ENCODE measurements at regions not wholly inside any gene's neighbourhood (a gene's known extent, or its start where the extent isn't known, plus 50 kb on each side); places are given as distances from the start of the nearest gene placed in this dataset.
"Not testable (repeated sequence)": the region's sequence is repeated elsewhere in the genome, so short reads cannot be mapped to it uniquely, and the experiment has no call there.

DNA sequence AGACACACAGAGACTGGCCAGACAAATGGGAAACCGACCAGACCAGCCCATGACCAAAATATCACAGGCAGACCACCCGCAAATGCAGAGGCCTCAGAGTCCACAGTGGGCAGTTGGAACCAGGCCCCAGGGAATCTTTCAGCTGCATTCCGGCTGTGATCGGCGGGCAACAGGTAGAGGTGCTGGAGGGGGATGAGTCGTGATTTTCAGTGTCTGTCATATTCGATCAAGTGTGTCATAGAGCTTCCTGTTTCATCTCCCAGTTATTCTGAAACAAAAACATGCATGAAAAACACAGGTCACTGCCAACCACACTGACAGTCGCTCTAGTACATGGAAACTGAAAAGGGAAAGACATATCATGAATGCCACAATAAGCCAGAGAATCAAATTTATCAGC, 308.6 kb downstream of the BCL2L11 start:
- H3K4me3 ChIP-seq (ENCODE audit: low read length in 3 of 3); H3K9ac ChIP-seq (ENCODE audit: low read length in 3 of 3); H3K9me3 ChIP-seq (ENCODE audit: control insufficient read depth in 2 of 3, insufficient read depth in 1 of 3, low read length in 3 of 3); H3K27ac ChIP-seq (ENCODE audit: low read depth in 2 of 2, low read length in 2 of 2); H3K36me3 ChIP-seq (ENCODE audit: control insufficient read depth in 2 of 3, insufficient read depth in 3 of 3, low read length in 3 of 3); FAIRE-seq; H3K27me3 ChIP-seq (ENCODE audit: control insufficient read depth, insufficient read depth, low read length); H3K4me1 ChIP-seq (ENCODE audit: control insufficient read depth in 2 of 3, insufficient read depth in 2 of 3, low read depth in 1 of 3, low read length in 3 of 3); intact Hi-C loops (cut with DNase I): not testable (repeated sequence)
- peak in 1 of 5 donors; percentile 0 for DNase-seq

- H3K4me3 ChIP-seq (ENCODE audit: low read length in 3 of 3); H3K27ac ChIP-seq (ENCODE audit: low read depth in 2 of 2, low read length in 2 of 2); H3K4me1 ChIP-seq (ENCODE audit: control insufficient read depth in 2 of 3, insufficient read depth in 2 of 3, low read depth in 1 of 3, low read length in 3 of 3); H3K27me3 ChIP-seq (ENCODE audit: control insufficient read depth, insufficient read depth, low read length); DNase-seq; H3K9ac ChIP-seq (ENCODE audit: low read length in 3 of 3); intact Hi-C loops (cut with DNase I); H3K9me3 ChIP-seq (ENCODE audit: control insufficient read depth in 2 of 3, insufficient read depth in 1 of 3, low read length in 3 of 3); H3K36me3 ChIP-seq (ENCODE audit: control insufficient read depth in 2 of 3, insufficient read depth in 3 of 3, low read length in 3 of 3); FAIRE-seq: not testable (repeated sequence)
These were observed 310.3 kb downstream of the BCL2L11 start for GRCh38 chr2:111430817-111431661.

DNA sequence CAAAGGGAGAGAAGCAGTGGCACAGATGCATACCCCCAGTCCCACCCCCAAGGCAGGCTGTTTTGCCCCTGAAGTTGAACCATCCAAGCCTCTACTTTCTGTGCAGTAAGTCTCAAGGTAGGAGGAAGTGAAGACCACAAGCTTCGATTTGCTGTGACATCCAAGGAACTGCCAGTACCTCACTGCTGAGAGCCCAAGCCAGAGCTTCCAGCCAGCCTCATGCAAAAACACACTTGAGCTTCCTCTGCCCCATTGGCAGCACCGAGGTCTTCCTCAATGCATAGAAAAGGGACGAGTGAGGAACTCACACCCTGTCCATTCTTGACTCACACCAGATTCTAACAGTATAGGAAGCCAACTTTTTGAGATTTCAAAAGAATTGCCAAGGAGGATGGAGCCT, 311.7 kb downstream of the BCL2L11 start:
- H3K36me3 ChIP-seq (ENCODE audit: control insufficient read depth in 2 of 3, insufficient read depth in 3 of 3, low read length in 3 of 3); FAIRE-seq; H3K4me3 ChIP-seq (ENCODE audit: low read length in 3 of 3); H3K27me3 ChIP-seq (ENCODE audit: control insufficient read depth, insufficient read depth, low read length); H3K4me1 ChIP-seq (ENCODE audit: control insufficient read depth in 2 of 3, insufficient read depth in 2 of 3, low read depth in 1 of 3, low read length in 3 of 3); H3K9ac ChIP-seq (ENCODE audit: low read length in 3 of 3); H3K27ac ChIP-seq (ENCODE audit: low read depth in 2 of 2, low read length in 2 of 2); H3K9me3 ChIP-seq (ENCODE audit: control insufficient read depth in 2 of 3, insufficient read depth in 1 of 3, low read length in 3 of 3); DNase-seq; intact Hi-C loops (cut with DNase I): not testable (repeated sequence)

DNA sequence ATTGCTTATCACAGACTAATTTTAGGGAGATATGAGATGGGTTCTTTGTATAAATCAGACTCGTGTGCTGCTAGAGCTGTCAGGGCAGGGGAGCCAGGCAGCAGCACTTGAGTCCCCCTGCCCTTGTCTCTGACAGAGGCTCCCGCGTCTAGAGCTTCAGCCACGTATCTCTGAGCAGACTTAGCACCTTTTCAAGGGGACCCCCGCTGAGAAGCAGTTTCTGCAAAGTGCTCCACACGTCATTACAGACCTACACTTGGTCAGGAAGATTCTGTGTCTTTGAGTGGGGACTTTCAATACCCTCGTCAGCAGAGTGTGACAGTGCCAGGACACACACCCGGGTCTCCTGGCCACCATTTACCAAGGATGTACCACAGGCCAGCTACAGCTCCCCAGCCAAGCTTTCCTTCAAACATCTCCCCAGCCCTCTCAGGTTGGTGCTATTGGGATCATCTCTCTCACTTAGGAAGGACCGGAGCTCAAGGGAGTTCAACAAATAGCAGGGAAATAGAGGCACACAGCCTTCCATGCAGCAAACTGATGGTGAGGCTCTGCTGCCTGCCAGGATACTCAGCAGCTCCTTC, 312.3 kb downstream of the BCL2L11 start:
- intact Hi-C loops (cut with DNase I); H3K27ac ChIP-seq (ENCODE audit: low read depth in 2 of 2, low read length in 2 of 2); H3K4me1 ChIP-seq (ENCODE audit: control insufficient read depth in 2 of 3, insufficient read depth in 2 of 3, low read depth in 1 of 3, low read length in 3 of 3); H3K9ac ChIP-seq (ENCODE audit: low read length in 3 of 3); H3K36me3 ChIP-seq (ENCODE audit: control insufficient read depth in 2 of 3, insufficient read depth in 3 of 3, low read length in 3 of 3); H3K4me3 ChIP-seq (ENCODE audit: low read length in 3 of 3); FAIRE-seq; H3K9me3 ChIP-seq (ENCODE audit: control insufficient read depth in 2 of 3, insufficient read depth in 1 of 3, low read length in 3 of 3); DNase-seq; H3K27me3 ChIP-seq (ENCODE audit: control insufficient read depth, insufficient read depth, low read length): not testable (repeated sequence)

- intact Hi-C loops (cut with DNase I); H3K4me3 ChIP-seq (ENCODE audit: low read length in 3 of 3); FAIRE-seq; H3K27me3 ChIP-seq (ENCODE audit: control insufficient read depth, insufficient read depth, low read length); H3K9ac ChIP-seq (ENCODE audit: low read length in 3 of 3); H3K27ac ChIP-seq (ENCODE audit: low read depth in 2 of 2, low read length in 2 of 2); H3K36me3 ChIP-seq (ENCODE audit: control insufficient read depth in 2 of 3, insufficient read depth in 3 of 3, low read length in 3 of 3); H3K9me3 ChIP-seq (ENCODE audit: control insufficient read depth in 2 of 3, insufficient read depth in 1 of 3, low read length in 3 of 3); DNase-seq; H3K4me1 ChIP-seq (ENCODE audit: control insufficient read depth in 2 of 3, insufficient read depth in 2 of 3, low read depth in 1 of 3, low read length in 3 of 3): not testable (repeated sequence)
These were observed 313.3 kb downstream of the BCL2L11 start for GRCh38 chr2:111433892-111434607.

DNA sequence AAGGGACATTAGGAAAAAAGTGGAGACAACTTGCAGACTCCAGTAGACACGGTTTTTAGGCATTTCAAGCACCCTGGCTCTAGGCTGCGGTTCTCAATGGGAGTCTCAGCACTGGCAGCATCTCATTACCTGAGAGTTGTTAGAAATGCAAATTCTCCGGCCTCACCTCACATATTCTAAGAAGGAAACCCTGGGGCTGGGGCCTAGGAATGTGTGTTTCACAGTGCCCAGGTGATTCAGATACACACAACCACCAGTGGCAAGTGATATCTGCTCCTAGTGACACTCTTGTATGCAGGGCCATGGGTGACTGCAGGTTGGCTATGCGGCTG, 313.9 kb downstream of the BCL2L11 start:
- H3K9me3 ChIP-seq (ENCODE audit: control insufficient read depth in 2 of 3, insufficient read depth in 1 of 3, low read length in 3 of 3); H3K27ac ChIP-seq (ENCODE audit: low read depth in 2 of 2, low read length in 2 of 2); H3K9ac ChIP-seq (ENCODE audit: low read length in 3 of 3); DNase-seq; H3K27me3 ChIP-seq (ENCODE audit: control insufficient read depth, insufficient read depth, low read length); FAIRE-seq; H3K36me3 ChIP-seq (ENCODE audit: control insufficient read depth in 2 of 3, insufficient read depth in 3 of 3, low read length in 3 of 3); H3K4me3 ChIP-seq (ENCODE audit: low read length in 3 of 3); H3K4me1 ChIP-seq (ENCODE audit: control insufficient read depth in 2 of 3, insufficient read depth in 2 of 3, low read depth in 1 of 3, low read length in 3 of 3); intact Hi-C loops (cut with DNase I): not testable (repeated sequence)

DNA sequence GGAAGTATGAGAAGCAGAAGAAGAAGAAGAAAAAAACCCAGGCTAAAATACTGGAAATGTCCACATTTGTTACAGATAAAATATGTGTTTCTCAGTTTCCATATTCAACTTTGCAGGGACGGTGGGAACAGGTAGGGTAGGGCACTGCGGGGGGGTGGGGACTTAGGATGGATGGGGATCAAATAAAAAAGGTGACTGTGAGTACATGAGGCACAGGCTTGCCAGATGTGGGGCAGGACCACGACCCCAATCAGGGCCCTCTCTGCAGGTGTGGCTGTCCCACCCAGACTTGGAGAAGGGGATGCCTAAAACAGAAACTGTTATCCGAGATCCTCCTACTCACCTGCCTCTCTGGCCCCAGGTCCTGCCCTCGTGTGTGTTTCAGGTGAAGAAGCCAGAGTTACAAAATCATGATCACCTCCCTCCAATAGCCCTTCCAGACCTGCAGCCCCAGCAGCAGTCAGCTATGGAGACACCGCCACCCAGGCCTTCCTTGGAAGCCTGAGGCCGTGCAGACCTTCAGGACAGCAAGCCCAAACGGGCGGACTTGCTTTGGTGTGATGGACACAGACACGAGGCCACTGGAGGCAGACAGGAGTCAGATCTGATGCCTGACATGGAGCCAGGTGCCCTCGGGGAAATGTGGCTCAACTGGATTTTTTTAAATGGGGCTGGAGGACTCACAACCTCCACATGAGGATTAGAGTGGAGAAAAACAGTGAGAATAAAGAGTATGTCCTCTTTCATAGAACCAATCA, 315.0 kb downstream of the BCL2L11 start:
- H3K9ac ChIP-seq (ENCODE audit: low read length in 3 of 3); H3K27ac ChIP-seq (ENCODE audit: low read depth in 2 of 2, low read length in 2 of 2); H3K4me3 ChIP-seq (ENCODE audit: low read length in 3 of 3); intact Hi-C loops (cut with DNase I); H3K9me3 ChIP-seq (ENCODE audit: control insufficient read depth in 2 of 3, insufficient read depth in 1 of 3, low read length in 3 of 3); H3K4me1 ChIP-seq (ENCODE audit: control insufficient read depth in 2 of 3, insufficient read depth in 2 of 3, low read depth in 1 of 3, low read length in 3 of 3); H3K27me3 ChIP-seq (ENCODE audit: control insufficient read depth, insufficient read depth, low read length); DNase-seq; FAIRE-seq; H3K36me3 ChIP-seq (ENCODE audit: control insufficient read depth in 2 of 3, insufficient read depth in 3 of 3, low read length in 3 of 3): not testable (repeated sequence)

GRCh38 chr2:111436411-111436810, 315.7 kb downstream of the BCL2L11 start:
- H3K9ac ChIP-seq (ENCODE audit: low read length in 3 of 3); FAIRE-seq; H3K4me3 ChIP-seq (ENCODE audit: low read length in 3 of 3); DNase-seq; H3K36me3 ChIP-seq (ENCODE audit: control insufficient read depth in 2 of 3, insufficient read depth in 3 of 3, low read length in 3 of 3); H3K27me3 ChIP-seq (ENCODE audit: control insufficient read depth, insufficient read depth, low read length); H3K27ac ChIP-seq (ENCODE audit: low read depth in 2 of 2, low read length in 2 of 2); H3K9me3 ChIP-seq (ENCODE audit: control insufficient read depth in 2 of 3, insufficient read depth in 1 of 3, low read length in 3 of 3); intact Hi-C loops (cut with DNase I); H3K4me1 ChIP-seq (ENCODE audit: control insufficient read depth in 2 of 3, insufficient read depth in 2 of 3, low read depth in 1 of 3, low read length in 3 of 3): not testable (repeated sequence)

Data from kidney (tissue), 10 donors.